Activated CD4-positive, alpha-beta T cell treated with anti-CD3 and anti-CD28 coated beads for 24 hours (primary cell): ENCODE measurements at regions not wholly inside any gene's neighbourhood (a gene's known extent, or its start where the extent isn't known, plus 50 kb on each side); places are given as distances from the start of the nearest gene placed in this dataset.
"Not testable (repeated sequence)": the region's sequence is repeated elsewhere in the genome, so short reads cannot be mapped to it uniquely, and the experiment has no call there.

ENCODE experiments used
- DNase-seq, 2 donors: peaks; one replicate each; pipeline ENCODE4 v3.0.0-alpha.2; 2020; ENCODE audit warnings: low read depth in 2 of 2

GRCh38 chr2:207216457-207216856 is 50.7 kb upstream of the KLF7 start:
- DNase-seq = no peak

DNA sequence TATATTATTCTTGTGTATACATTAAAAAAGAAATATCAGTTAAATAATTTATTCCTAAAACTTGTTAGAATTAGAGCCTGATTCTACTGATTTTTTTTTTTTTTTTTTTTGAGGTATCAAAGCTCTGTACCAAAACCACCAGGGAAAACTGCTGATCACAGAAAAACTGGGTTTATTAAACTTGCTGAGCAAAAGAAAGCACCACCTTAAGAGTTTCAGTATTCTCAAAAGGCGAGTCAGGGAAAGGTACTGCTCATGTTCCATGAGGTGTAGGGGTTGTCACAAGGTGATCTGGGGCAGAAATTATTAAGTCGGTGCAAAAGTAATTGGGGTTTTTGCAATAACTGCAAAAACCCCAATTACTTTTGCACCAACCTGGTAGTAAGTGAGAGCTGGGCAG is 51.7 kb upstream of the KLF7 start:
- DNase-seq = no peak

DNA sequence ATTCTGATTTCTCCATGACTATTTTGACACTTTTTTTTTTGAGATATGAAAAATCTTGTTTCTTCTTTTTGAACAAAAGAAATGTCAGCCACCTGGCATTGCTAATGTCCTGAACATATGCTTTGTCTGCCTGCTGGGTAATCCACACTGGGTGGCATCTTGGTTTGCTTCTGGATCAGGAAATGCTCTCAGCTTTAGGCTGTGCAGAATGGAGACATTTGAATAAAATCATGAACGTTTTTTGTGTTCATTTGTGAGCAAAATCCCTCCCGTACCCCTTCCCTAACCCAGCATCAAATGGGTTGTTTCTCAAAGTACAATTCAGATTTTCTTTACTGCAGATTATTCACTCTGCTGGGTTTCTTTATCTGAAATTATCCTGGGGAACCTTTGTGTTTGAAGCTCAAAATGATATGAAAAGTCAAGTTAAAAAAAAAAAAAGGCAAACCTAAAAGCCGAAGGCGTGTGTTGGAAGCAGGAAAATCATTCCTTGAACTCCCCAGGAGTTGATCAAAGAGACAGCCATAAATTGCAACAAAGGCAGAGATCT is 53.4 kb upstream of the KLF7 start:
- DNase-seq = no peak

- no peak for DNase-seq
Measured at GRCh38 chr2:207219676-207220501, 54.1 kb upstream of the KLF7 start.

- no peak for DNase-seq
Measured at GRCh38 chr2:207221731-207222130, 56.0 kb upstream of the KLF7 start.

DNA sequence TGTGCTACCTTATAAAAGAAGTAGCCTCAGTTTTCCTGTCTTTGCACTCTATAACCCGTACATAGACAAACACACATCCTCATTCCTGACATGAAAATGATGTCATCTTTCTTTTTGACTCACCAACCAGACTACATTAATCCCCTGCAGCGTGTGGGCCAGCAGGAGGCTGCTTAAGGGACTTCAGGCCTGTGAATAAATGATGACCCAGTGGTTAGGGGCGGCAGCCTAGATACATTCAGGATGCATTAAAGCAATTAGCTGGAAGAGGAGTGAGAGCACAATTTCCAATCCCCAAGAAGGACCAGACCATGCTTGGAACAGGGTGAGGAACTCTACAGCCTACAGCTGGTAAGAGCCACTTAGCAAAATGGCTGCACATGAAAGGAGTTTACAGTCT is 57.3 kb upstream of the KLF7 start:
- DNase-seq = no peak

DNA sequence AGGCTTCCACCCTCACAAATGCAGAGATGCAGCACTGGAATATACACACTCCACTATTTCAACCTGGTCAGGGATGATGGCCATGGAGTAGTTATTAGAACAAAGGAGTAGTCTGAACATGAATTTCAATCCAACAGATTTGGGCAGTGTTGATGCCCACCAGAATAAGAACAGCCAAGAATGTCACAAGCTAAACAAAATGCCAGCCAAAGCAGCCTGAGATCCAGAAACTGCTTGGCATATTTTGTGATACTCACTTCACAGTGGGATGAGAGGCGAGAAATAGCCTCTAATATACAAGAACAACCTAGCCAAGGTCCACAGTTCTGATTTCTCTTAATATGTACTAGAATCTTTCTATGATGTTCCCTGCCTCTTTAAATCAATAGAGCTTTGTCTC is 58.6 kb upstream of the KLF7 start:
- no peak for DNase-seq

GRCh38 chr2:207224791-207225482 is 59.2 kb upstream of the KLF7 start:
- DNase-seq = peak in 1 of 2 donors; percentile 45

DNA sequence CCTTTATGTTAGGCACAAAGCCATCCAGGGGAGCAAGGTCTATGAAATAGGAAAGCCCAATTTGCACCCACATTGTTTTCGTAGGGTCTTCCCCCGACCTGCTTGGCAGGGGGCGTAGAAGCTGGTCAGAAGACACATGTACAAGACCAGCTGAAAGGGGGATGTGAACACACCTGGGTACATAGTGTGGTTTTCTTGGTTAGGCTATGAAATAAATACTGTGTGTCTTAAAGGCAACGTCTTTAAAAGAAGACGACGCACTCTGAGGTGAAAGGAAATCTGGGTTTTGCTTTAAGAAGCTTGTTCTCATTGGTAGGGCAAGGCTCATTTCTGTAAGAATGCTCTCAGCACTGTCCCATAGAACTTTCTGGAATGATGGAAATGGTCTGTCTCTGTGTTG is 60.0 kb upstream of the KLF7 start:
- DNase-seq = no peak

- no peak for DNase-seq
Measured at GRCh38 chr2:207226243-207226642, 60.5 kb upstream of the KLF7 start.

DNA sequence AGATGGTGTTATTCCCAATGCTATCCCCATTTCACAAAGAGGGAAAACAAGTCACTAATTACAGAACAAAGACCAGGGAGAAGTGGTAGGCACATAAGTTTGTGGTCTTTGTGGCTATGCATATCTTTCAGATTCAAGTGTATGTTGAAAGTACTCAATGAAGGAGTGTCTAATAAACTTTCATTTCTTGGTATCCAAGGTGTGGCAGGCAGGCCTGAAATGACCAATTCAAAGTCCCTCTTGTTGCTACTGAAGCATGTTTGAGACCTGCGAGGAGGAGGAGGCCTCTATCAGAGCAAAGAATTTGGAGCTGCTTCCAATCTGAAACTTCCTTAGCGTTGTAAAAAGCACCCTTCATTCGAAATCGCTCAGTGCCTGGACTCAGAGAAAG is 60.9 kb upstream of the KLF7 start:
- no peak for DNase-seq

DNA sequence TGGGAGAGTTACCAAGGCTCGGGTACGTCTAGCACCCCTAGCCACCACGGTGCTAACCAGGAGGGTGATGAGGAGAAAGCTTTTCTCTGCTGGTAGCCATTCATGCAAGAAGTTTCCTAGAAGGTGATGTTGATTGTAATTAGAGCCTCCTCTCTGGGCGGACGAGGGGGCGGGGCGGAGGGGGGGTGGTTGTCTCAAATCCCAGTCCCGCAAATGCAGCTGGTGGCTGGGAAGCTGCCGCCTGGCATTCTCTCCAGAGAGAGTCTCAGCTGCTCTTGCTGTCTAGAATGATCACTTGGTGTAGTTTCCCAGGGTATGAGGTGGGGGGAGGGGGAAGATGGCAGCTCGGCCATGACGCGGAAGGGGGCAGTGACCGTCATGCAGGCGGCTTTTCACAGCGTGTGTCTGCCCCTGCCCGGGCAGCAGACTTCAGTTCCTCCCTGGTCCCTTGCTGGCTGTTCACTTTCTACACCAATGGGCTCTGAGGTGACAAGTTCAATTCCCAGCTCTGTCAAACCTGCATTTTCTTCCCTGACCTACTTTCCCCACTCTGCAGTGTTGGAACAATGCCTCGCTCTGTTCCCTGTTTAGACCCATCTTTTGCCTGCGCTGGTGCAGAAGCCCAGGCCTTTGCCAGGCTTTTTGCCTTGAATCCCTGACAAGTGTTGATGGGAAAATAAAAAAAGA is 61.5 kb upstream of the KLF7 start:
- DNase-seq = no peak

DNA sequence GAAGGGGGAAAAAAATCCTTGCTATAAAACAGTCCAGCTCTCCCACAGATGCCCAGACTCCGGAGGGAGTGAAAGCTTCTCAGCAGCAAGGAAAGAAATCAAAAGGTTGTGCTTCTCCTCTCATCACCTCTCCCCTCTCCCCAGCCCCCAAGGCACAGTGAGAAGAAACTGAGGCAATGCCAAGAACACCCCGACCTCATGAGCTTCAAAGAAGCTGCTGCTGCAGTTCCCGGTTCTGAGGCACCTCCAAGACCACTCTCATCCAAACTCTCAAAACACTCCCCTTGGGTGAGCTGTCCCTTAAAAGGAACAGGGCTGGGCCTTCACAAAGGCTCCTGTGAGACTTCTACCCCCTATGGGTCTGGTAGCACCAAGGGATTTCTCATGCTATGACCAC is 62.0 kb upstream of the KLF7 start:
- no peak for DNase-seq

DNA sequence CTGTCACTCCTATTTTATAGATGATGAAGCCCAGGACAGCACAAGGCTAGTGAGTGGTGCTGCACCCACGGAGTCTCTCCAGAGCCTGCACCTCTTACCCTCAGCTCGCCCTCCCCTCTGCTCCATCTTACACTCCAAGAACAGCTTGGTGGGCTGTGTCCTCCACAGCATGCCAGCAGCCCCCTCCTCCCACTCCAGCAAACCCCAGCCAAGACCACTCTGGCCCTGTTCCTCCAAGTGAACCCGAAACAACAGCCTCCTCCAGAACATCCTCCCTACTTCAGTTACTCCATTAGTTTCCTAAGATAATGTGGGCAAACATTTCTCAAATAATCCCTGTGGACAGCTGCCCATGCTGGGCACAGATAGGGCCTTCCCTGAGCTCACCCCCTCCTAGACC is 62.7 kb upstream of the KLF7 start:
- DNase-seq = no peak

- no peak for DNase-seq
Measured at GRCh38 chr2:207229161-207229560, 63.4 kb upstream of the KLF7 start.

DNA sequence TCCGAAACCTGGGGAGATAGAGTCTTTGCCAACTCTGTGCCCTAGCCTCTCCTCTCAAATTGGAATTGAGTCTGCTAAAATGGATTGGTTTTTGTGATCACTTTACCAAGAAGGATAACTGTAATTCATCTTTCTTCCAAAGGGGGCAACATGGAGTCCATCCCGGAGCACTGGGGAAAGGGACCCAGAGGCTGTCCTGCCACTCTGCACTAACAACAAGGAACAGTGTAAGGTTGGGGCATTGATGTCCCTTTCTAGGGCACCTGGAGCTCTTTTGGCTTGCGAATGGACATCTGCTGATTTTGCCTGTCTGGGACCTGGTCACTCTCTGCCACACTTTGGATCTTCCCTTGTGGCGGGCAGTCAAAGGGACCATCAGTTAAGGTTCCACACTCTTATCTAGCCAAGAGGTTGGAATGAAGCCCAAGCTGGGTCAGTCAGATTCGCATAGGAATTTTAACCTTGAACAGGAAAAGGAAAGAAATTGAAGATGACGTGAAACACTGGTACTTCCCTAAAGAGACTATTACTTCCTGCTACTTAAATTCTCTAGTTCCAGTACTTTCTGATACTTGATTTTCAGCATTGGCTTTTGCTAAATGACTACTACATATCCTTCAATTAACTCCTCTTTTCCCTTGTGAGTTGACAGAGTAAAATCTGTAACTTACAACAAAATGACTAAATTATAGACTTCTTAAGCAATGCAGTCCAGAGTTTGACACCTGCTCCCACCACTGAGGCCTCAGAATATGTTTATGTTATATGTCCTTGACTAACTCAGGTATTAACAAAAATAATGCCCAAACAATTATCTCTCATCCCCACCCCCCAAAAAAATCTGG is 64.7 kb upstream of the KLF7 start:
- DNase-seq = no peak

DNA sequence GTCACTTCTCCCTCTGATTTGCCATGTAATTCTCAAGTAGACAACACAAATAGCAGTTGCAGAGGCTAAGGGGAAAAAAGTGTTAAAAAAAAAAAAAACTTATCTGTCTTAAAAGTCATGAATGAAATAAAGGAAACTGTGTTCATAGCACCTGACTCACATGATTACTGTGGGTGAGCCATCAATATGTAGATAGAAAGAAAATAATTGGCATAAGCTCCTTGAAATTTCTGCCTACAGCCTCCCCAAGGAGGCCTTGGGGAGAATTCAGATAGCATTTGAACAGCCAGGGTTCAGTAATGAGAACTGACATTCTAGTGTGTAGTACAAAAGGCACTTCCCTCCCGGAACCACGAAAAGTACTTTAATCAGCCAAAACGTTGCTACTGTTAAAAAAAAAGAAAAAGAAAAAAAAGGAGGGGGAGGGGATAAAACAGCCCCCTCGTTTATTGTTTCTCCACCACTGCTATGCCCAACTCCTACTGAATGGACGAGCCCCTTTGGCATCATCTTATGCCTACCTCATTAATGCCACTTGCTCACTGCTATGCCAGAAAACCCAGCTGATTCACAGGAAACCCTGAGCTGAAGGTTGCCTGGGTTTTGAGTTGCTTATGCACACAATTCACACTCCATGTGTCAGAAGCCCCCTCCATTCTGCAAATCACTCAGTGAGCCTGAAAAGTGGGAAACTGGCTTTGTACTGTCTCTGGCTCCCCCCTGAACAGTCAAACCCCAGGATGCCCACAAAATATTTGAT is 65.5 kb upstream of the KLF7 start:
- no peak for DNase-seq

DNA sequence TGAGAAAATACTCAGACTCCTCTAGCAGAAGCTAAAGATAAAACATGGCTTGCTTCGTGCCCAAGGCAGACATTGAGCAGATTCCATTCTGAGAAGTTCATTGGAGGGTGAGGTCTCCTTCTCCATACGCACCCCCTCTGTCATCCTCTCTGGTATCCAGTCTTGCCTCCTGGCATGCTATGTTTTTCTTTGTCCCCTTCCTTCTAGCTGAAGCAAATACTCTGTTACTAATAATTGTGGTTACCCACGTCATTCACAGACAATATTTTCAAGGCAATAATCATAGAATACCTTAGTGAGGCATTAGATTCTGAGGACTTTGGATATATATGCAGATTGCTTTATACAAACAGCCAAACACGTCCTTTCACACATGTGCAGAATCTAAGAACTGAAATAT is 66.2 kb upstream of the KLF7 start:
- no peak for DNase-seq

DNA sequence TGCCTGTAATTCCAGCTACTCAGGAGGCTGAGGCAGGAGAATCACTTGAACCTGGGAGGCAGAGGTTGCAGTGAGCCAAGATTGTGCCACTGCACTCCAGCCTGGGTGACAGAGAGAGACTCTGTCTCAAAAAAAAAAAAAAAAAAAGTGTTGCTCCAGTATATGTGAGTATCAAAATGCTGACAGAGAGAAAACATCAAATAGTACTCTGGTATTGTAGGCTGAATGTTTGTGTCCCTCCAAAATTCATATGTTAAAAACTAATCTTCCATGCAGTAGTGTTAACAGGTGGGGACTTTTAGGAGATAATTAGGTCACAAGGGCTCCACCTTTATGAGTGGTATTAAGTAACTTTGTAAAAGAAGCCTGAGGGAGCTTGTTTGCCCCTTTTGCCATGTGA is 67.4 kb upstream of the KLF7 start:
- DNase-seq = not testable (repeated sequence)

DNA sequence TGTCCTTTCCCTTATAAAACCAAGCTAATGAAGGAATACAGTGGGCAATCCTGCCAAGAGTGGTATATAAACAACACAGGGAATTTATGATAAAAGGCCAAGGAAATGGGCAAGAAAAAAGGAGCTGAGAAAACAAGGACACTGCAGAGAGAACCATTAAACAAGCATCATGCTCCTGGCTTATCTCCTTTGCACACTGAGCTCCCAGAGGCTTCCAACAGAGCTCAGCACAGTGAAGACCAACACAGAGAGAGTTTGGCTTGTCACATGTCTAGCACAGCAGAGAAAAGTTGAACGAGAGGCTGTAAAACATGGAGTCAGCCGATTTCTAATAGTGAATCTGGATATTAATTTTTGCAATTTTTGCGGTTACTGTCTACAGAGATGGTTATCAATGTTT is 68.0 kb upstream of the KLF7 start:
- DNase-seq = no peak

DNA sequence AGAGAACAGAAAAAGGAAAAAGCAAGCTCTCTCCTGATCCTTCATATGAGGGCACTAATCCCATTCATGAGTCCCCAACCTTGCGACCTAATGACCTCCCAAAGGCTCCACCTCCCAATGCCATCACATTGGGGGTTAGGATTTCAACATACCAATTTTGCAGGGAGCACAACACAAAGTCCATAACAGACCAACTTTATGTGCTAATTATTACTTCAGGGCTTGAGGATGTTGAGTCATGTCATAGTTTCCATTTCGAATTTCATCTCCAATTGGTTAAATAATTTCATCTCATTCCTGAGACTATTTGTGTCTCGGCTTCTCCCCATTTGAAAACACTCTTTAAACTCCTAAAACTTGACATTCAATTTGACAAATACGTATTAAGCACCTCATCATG is 69.9 kb upstream of the KLF7 start:
- no peak for DNase-seq
